Sciatic nerve (tissue), 2 donors: ENCODE measurements at regions not wholly inside any gene's neighbourhood (a gene's known extent, or its start where the extent isn't known, plus 50 kb on each side); places are given as distances from the start of the nearest gene placed in this dataset.

ENCODE experiments used
- ATAC-seq: fragments of 200-7000 bp; cut with Tn5 transposase; one replicate; pipeline ENCODE4 v1.9.1; 2020; ENCODE audit warnings: mild to moderate bottlenecking, moderate library complexity
- DNase-seq: peaks from one replicate; pipeline ENCODE4 v3.0.0-alpha.2; 2020; ENCODE audit warnings: low spot score
- intact Hi-C: fragments of 100-400 bp; cut with DNase I; formaldehyde crosslinking; loops from one replicate; pipeline ENCODE4 v1.14.2; 2022
- donor health status: DM: no; HTN: no; CAD: no.
- donor health status: DM: no; HTN: no; CAD: no.

GRCh38 chr18:26708806-26709716 is 156.4 kb downstream of the AQP4 start:
- ATAC-seq (no peak), DNase-seq (no peak)
- intact Hi-C loops, result no loop called here

DNA sequence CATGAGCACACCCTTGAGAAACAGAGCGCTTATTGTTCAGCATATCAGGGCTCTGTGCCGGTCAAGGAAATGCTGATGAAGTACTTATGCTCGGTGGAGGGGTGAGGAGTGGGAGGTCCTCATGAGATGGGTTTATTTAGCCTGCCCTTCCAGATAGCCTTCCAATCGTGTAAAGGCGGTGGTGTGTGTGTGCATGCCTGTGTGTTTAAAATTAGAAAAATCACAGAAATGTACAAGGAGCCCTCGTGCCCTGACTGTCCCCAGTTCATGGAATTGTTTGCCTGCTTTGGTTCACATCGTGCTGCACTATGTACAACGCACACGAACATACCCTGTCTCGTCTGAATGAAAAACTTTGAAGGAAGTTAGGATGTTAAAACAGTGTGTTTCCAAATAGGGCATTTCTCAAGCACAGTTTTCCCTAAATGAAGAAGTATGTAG is 158.6 kb downstream of the AQP4 start:
- intact Hi-C loops, result no loop called here
- ATAC-seq (peak; percentile 72), DNase-seq (no peak)

DNA sequence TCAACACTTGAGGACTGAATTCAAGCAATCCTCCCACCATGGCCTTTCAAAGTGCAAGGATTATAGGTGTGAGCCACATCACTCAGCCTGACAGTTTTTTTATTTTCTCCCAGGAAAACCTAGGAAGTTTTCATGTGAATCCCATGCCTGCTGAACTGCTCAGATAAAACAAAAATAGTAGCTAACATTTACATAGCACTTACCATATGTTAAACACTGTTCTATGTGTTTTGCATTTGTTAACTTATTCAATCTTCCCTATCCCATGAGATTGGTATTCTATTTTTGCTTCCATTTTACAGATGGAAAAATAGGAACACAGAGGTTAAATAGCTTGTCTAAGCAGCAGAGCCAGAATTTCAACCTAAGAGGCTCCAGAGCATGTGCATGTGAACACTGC is 157.4 kb upstream of the KCTD1 start:
- ATAC-seq (no peak), DNase-seq (no peak)
- intact Hi-C loops, result no loop called here

DNA sequence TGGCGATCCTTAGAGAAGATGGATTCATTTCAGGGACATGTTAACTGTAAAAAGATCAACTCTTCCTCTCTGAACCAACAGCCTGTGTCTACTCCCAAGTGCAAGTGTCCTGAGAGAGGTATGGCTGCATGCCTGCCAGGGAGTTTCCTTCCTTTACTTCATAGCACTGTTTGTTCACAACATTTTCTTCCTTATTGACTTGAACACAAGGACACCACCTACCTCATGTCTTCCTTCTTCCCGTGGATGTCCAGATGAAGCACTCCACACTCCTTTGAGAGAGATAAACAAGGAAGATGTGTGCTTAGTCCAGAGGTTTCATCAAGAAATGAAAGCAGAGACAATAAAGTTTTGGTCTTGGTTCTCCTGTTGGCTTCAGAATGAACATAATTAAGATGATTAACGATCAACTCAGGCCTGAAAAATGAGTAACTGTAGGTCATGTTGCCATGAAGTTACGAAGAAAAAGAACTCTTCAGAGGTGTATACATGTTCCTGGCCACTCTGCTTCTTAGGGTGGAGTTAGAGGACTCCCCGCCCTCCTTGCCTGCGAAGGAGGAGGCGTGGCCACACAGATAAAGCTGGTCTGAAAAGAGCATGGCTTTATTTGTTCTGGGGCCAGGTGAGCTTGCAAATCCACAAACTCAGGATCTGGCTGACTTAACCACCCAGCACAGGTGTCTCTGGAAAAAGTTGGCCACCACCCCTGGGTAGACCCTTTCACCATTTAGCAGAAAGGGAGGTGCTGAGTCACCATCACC is 155.0 kb upstream of the KCTD1 start:
- ATAC-seq (no peak), DNase-seq (no peak)
- intact Hi-C loops, result no loop called here

GRCh38 chr18:26702086-26702485 is 153.7 kb upstream of the KCTD1 start:
- DNase-seq, result no peak
- intact Hi-C loops, result no loop called here
- no peak for ATAC-seq

- intact Hi-C loops, result no loop called here
- DNase-seq (no peak), ATAC-seq (no peak)
Observed at GRCh38 chr18:26700728-26701127, 152.4 kb upstream of the KCTD1 start.

GRCh38 chr18:26700201-26700600 is 151.8 kb upstream of the KCTD1 start:
- ATAC-seq (no peak), DNase-seq (no peak)
- intact Hi-C loops, result no loop called here

DNA sequence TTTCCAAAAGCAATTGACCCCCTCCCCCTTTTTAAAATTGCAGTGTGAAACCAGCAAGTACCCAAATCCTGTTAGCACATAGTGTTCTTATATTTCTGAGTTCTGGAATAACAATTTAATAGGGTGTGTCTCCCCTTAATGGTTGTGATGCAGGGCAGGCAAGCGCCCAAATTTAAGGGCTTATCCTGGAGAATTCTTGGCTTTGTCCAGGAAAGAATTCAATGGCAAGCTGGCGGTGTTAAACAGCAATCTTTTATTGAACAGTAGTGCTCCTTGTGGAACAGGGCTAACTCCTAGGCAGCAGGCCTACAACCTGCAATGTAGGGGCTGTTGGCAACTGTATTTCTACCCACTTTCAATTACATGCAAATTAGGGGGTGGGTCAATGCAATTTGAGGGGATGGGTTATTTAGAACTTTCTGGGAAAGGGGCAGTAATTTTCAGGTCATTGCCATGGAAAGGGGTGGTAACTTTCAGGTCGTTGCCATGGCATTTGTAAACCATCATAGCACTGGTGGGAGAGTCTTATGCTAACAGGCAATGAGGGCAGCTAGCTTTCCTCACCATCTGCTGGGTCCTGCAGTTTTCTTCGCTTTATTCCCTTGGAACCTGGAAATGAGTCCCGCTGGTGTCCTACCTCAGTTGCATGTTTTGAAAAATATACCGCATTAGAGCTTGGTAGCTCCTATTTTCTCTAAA is 149.0 kb upstream of the KCTD1 start:
- ATAC-seq (no peak), DNase-seq (no peak)
- intact Hi-C loops, result no loop called here

DNA sequence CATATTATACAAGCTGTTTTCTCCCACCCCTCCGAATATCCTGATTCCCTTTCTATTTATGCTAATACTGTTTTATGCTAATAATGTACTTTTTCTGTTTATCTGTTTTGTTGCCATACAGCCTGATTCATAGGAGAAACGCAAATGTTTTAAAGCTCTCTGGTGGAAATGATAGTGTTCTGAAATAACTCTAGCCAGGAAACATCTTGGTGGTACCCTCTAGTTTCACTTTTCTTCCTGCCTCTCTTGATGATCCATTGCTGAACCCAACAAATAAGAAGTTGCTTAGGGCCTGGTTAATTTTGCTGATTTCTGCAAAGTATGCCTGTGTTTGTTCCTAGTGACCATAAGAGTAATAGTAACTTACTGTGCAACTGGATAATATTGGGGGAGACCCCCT is 148.4 kb upstream of the KCTD1 start:
- DNase-seq (no peak), ATAC-seq (no peak)
- intact Hi-C loops, result no loop called here

DNA sequence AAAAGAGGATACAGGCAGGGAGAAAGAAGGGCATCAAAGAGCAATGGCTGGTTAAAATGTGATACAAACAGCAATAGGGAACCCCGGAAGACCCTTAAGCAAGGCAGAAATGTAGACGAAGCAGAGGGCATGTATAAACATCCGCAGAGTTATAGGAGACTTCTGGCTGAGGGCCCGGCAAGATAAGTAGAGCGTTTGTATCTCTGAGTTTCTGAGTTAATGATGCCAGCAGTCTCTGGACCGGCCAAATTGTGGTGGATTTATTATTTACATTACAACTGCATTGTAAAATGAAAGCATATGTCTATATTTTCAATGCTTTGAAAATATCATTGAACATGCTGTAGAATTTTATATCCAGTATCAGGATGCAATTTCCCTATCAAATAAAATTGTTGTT is 148.0 kb upstream of the KCTD1 start:
- DNase-seq (no peak), ATAC-seq (no peak)
- intact Hi-C loops, result no loop called here

GRCh38 chr18:26689226-26689879 is 141.0 kb upstream of the KCTD1 start:
- ATAC-seq (no peak), DNase-seq (no peak)
- intact Hi-C loops, result no loop called here

GRCh38 chr18:26686532-26686931 is 138.2 kb upstream of the KCTD1 start:
- DNase-seq (no peak), ATAC-seq (no peak)
- intact Hi-C loops, result no loop called here

DNA sequence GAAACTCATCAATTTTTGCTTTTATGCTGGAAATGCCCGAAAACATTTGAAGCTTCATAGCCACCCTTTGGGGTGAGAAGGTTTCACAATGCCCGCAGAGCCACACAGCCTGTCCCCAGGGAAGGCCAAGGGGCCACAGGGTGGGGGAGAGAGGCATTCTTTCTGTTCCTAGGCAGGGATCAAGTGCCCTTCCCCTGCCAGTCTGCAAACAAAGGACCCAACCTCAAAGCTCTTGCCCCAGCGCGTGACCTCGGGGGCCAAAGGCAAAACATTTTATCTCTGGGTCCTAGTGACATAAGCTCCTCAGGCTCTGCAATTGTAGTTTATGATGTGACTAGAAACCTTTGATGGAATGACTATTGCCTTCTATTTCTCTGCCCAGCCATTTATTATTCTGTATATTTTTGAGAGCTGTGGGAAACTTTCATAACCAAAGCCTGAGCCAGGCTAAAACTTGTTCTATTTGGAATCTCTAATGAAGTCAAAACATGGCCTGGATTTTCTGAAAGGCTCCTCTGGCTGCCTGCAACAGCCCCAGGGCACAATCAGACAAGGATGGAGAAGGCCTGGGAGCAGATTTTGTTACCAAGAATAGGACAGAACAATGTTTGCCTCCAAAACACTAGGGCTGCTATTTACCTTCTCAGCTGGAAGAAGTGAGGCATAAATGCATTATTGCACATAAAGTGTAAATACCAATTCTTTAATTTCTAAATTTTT is 137.2 kb upstream of the KCTD1 start:
- no peak for ATAC-seq
- DNase-seq, result no peak
- intact Hi-C loops, result no loop called here

DNA sequence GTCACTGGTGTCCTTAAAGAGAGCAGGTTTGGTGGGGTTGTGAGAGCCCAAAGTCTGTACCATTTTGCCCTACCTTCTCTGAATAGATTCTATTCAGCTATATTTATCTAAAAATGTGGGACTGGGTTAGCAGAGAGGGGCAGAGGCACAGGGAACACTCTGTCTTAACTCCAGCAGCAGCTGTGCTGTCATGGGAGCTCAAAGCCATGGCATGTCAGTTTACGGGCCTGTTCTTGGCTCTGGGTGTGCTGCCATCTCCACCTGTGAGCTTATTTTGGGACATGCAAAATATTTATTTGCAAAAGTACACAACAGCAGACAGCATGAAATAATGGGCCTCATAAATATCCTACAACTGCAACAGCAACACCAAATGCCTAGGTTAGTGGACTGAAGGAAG is 129.6 kb upstream of the KCTD1 start:
- intact Hi-C loops, result no loop called here
- ATAC-seq (no peak), DNase-seq (no peak)

GRCh38 chr18:26667046-26667445 is 118.7 kb upstream of the KCTD1 start:
- ATAC-seq (no peak), DNase-seq (no peak)
- intact Hi-C loops, result no loop called here

DNA sequence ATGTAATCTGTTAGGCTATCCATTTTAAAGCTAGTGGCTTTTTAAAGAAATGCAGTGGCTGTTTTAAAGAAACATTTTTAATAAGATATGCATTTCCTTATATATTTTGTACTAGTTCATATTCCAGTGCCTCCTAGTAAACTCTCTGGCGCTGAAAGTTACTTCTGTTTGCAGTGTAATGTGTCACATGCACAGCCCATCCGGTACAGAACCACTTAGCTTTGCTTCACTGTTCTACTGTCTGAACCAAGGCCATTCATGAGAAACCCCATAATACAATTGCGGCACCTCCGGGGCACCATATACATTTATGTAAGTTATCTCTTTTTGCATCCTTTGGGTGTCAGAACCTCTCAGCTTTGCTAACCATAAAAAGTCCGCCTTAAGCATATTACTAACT is 114.6 kb upstream of the KCTD1 start:
- intact Hi-C loops, result no loop called here
- DNase-seq (no peak), ATAC-seq (no peak)

- no peak for ATAC-seq
Observed at GRCh38 chr18:26657631-26658581, 109.6 kb upstream of the KCTD1 start.

More at GRCh38 chr18:26657631-26658581, 109.6 kb upstream of the KCTD1 start:
- intact Hi-C loops, result no loop called here
- no peak for DNase-seq
